Activated naive CD8-positive, alpha-beta T cell treated with anti-CD3 and anti-CD28 coated beads for 36 hours (primary cell): ENCODE measurements at regions not wholly inside any gene's neighbourhood (a gene's known extent, or its start where the extent isn't known, plus 50 kb on each side); places are given as distances from the start of the nearest gene placed in this dataset.

ENCODE experiments used
- DNase-seq: peaks from one replicate; pipeline ENCODE4 v3.0.0; 2021
- H3K27ac Mint-ChIP-seq: one replicate; pipeline ENCODE4 v1.8.0; 2022; ENCODE audit warnings: mild to moderate bottlenecking, moderate library complexity, mixed read lengths
- H3K27me3 Mint-ChIP-seq: one replicate; pipeline ENCODE4 v1.8.0; 2022; ENCODE audit warnings: mild to moderate bottlenecking, mixed read lengths
- H3K36me3 Mint-ChIP-seq: one replicate; pipeline ENCODE4 v1.8.0; 2021; ENCODE audit warnings: mild to moderate bottlenecking, mixed read lengths
- H3K4me1 Mint-ChIP-seq: one replicate; pipeline ENCODE4 v1.8.0; 2021; ENCODE audit warnings: mixed read lengths
- H3K4me3 Mint-ChIP-seq: one replicate; pipeline ENCODE4 v1.8.0; 2022; ENCODE audit warnings: mild to moderate bottlenecking, moderate library complexity, mixed read lengths
- H3K9me3 Mint-ChIP-seq: one replicate; pipeline ENCODE4 v1.8.0; 2022; ENCODE audit warnings: mixed read lengths

GRCh38 chr20:39607141-39607540 is 645.0 kb downstream of the DHX35 start:
- Mint-ChIP-seq H3K4me1 (no peaks in the 10 kb centered on the region), H3K27me3 (peaks cover 4% of the 10 kb centered on the region), H3K27ac (no peak overlapping the region), H3K36me3 (no peaks in the 10 kb centered on the region), H3K9me3 (peaks cover 10% of the 10 kb centered on the region), H3K4me3 (no peak overlapping the region)
- DNase-seq: no peak

DNA sequence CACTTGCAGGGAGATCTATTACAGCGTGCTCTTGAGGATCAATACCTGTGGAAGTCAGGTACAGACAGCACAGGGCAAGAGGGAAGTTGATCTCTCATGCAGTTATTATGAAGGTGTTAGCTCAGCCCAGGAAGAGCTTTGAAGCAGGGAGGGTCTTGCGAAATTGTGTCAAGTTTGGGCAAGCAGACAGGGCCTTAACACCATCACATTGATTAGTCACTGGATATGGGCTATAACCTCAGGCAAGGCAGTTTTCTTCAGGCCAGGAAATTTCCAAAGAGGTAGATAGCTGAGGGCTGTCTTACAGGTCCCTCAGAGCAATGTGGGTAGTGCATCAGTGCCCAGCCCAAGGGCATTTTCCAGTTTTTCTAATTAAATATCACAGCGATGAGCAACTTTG is 643.8 kb downstream of the DHX35 start:
- peaks cover 10% of the 10 kb centered on the region for H3K9me3 Mint-ChIP-seq
- no peak overlapping the region for H3K27ac Mint-ChIP-seq
- H3K4me3 Mint-ChIP-seq: no peak overlapping the region
- H3K36me3 Mint-ChIP-seq: no peaks in the 10 kb centered on the region
- H3K4me1 Mint-ChIP-seq: no peaks in the 10 kb centered on the region
- DNase-seq: no peak
- peaks cover 7% of the 10 kb centered on the region for H3K27me3 Mint-ChIP-seq

DNA sequence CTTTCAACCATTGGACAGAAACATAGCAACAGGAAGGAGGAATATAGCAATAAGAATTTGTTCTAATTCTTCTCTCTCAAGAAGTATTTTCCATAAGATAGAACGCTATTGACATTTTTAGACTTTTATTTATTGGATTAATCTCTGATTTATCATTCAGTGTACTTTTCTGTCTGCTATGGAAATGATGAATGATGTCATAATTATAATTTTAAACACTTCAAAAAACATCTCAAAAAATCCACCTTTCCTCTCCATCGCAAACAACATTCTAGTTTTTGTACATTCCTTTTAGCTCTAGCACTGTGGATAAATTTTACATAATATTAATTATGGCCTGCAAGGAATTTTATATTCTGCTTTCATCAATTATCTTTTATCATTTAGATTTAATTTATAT is 643.2 kb downstream of the DHX35 start:
- H3K4me1 Mint-ChIP-seq: no peaks in the 10 kb centered on the region
- no peak overlapping the region for H3K27ac Mint-ChIP-seq
- H3K36me3 Mint-ChIP-seq: no peaks in the 10 kb centered on the region
- peaks cover 7% of the 10 kb centered on the region for H3K9me3 Mint-ChIP-seq
- peaks cover 7% of the 10 kb centered on the region for H3K27me3 Mint-ChIP-seq
- H3K4me3 Mint-ChIP-seq: no peak overlapping the region
- no peak for DNase-seq

DNA sequence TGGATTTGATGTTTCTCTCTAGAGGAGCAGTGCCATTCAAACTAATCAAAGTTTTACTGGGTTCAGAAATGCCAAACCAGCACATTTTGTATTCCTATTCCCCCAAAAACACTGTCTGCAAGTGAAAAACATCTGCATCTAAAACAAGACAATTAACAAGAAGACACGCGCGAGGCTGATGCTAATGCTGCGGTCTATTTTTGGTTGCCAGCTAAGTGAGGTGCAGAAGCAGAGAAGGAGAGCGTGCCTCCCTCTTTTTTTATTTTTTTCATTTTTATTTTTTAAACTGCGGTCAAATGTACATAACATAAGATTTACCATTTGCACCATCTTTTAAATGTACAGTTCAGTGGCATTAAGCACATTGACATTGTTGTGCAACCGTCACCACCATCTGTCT is 641.1 kb downstream of the DHX35 start:
- peaks cover 10% of the 10 kb centered on the region for H3K27me3 Mint-ChIP-seq
- no peak for DNase-seq
- no peak overlapping the region for H3K27ac Mint-ChIP-seq
- no peaks in the 10 kb centered on the region for H3K4me1 Mint-ChIP-seq
- no peak overlapping the region for H3K4me3 Mint-ChIP-seq
- peaks cover 3% of the 10 kb centered on the region for H3K9me3 Mint-ChIP-seq
- no peaks in the 10 kb centered on the region for H3K36me3 Mint-ChIP-seq

DNA sequence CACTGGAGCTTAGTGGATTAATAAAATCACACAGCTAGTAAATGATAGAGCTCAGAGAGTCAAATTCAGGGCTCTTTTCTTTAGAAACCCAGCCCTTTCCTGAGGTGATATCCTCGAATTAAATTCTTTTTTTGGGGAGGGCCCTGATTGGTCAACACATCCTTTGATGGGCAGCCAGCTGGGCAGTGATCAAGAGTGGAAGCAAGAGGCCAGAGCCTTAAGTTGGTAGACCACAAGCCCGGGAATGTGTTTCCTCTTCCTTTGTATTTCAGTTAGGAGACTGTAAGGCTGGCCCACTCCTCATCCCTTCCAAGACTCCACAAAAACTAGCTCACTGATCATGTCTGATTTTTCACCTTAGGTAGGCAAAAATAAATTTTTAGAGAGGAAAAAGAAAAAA is 640.5 kb downstream of the DHX35 start:
- H3K4me1 Mint-ChIP-seq: no peaks in the 10 kb centered on the region
- no peaks in the 10 kb centered on the region for H3K9me3 Mint-ChIP-seq
- no peak overlapping the region for H3K27ac Mint-ChIP-seq
- no peak overlapping the region for H3K4me3 Mint-ChIP-seq
- peaks cover 10% of the 10 kb centered on the region for H3K27me3 Mint-ChIP-seq
- H3K36me3 Mint-ChIP-seq: no peaks in the 10 kb centered on the region
- no peak for DNase-seq

DNA sequence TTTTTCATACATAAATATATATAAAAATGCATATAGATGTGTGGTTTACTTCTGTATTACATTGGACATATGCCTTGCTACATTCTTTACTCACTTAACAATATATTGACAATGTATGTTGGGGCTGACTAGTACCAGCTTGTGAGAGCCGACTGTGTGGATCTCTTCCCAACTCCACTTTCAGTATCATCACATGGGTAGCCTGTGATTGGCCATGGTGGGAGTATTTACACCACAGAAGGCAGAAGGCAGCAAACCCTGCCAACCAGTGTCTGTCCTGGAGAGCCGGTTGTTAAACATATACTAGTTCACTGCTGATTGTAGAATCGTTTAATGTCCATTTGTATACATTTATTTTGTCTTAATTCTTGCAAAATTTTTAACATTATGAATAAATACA is 638.7 kb downstream of the DHX35 start:
- no peaks in the 10 kb centered on the region for H3K9me3 Mint-ChIP-seq
- no peak overlapping the region for H3K27ac Mint-ChIP-seq
- H3K27me3 Mint-ChIP-seq: peaks cover 10% of the 10 kb centered on the region
- no peak overlapping the region for H3K4me3 Mint-ChIP-seq
- DNase-seq: no peak
- no peaks in the 10 kb centered on the region for H3K36me3 Mint-ChIP-seq
- H3K4me1 Mint-ChIP-seq: no peaks in the 10 kb centered on the region

DNA sequence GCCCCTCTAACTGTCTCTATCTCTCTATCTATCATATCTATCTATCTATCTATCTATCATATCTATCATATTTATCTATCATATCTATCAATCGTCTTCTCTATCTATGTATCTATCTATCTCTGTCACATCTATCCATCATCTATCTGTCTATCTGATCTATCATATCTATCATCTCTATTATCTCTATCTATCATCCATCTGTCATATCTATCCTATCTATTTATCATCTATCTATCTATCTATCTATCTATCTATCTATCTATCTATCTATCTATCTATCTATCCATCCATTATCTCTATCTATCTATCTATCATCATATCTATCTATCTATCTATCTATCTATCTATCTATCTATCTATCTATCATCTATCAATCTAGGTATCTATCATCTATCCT is 638.0 kb downstream of the DHX35 start:
- Mint-ChIP-seq H3K27ac (no peak overlapping the region), H3K4me3 (no peak overlapping the region), H3K9me3 (no peaks in the 10 kb centered on the region), H3K27me3 (peaks cover 10% of the 10 kb centered on the region), H3K36me3 (no peaks in the 10 kb centered on the region), H3K4me1 (no peaks in the 10 kb centered on the region)
- DNase-seq: no peak

DNA sequence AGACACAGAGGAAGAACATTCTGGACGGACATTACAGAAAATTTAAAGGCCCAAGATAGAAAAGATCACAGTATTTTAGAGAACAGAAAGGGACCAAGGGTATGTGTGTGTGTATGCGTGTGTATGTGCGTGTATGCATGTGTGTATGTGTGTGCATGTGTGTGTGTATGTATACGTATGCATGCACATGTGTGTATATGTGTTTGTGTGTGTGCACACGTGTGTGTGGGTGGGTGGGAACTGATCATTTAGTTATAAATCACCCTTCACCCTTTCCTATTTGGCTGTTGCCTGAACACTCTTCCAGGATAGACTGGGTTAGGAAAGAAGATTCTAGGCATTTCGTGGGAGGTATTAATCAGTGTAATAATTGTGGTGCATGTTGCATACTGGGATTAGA is 634.4 kb downstream of the DHX35 start:
- Mint-ChIP-seq H3K4me3 (no peak overlapping the region), H3K36me3 (no peaks in the 10 kb centered on the region), H3K9me3 (no peaks in the 10 kb centered on the region), H3K27me3 (peaks cover 4% of the 10 kb centered on the region), H3K4me1 (no peaks in the 10 kb centered on the region), H3K27ac (no peak overlapping the region)
- DNase-seq: no peak

GRCh38 chr20:39592371-39592770 is 630.2 kb downstream of the DHX35 start:
- peaks cover 12% of the 10 kb centered on the region for H3K27me3 Mint-ChIP-seq
- H3K36me3 Mint-ChIP-seq: no peaks in the 10 kb centered on the region
- no peak for DNase-seq
- no peaks in the 10 kb centered on the region for H3K4me1 Mint-ChIP-seq
- no peak overlapping the region for H3K27ac Mint-ChIP-seq
- no peaks in the 10 kb centered on the region for H3K9me3 Mint-ChIP-seq
- no peak overlapping the region for H3K4me3 Mint-ChIP-seq

GRCh38 chr20:39588148-39588757 is 626.1 kb downstream of the DHX35 start:
- Mint-ChIP-seq H3K9me3 (peaks cover 6% of the 10 kb centered on the region), H3K4me1 (no peaks in the 10 kb centered on the region), H3K36me3 (no peaks in the 10 kb centered on the region), H3K4me3 (no peak overlapping the region), H3K27me3 (peaks cover 12% of the 10 kb centered on the region), H3K27ac (no peak overlapping the region)
- no peak for DNase-seq

DNA sequence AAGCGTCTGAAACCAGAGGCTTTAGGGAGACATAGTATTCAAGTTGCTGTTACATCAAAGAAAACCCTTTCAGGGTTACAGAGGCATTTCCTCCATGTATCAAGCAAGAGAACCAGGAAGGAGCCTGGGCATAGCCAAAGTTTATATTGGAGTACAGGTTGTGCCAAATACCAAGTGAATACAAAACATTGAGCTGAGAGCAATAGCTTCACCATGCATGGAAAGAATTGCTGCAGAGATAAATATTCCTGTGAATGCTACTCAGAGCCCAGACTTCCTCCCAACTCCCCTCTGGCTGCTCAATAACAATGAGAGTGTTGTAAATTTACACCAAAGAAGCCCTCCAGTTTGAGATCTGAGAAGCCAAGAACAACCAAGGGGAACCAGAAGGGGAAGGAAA is 618.9 kb downstream of the DHX35 start:
- Mint-ChIP-seq H3K4me1 (no peaks in the 10 kb centered on the region), H3K27me3 (peaks cover 3% of the 10 kb centered on the region), H3K27ac (no peak overlapping the region), H3K9me3 (peaks cover 4% of the 10 kb centered on the region), H3K4me3 (no peak overlapping the region), H3K36me3 (no peaks in the 10 kb centered on the region)
- no peak for DNase-seq

GRCh38 chr20:39576771-39577170 is 614.6 kb downstream of the DHX35 start:
- Mint-ChIP-seq H3K9me3 (peaks cover 2% of the 10 kb centered on the region), H3K4me1 (no peaks in the 10 kb centered on the region), H3K27ac (no peak overlapping the region), H3K36me3 (no peaks in the 10 kb centered on the region), H3K27me3 (peaks cover 10% of the 10 kb centered on the region), H3K4me3 (no peak overlapping the region)
- DNase-seq: no peak

GRCh38 chr20:39574061-39574460 is 611.9 kb downstream of the DHX35 start:
- DNase-seq: no peak
- Mint-ChIP-seq H3K4me1 (no peaks in the 10 kb centered on the region), H3K9me3 (peaks cover 2% of the 10 kb centered on the region), H3K36me3 (no peaks in the 10 kb centered on the region), H3K4me3 (no peak overlapping the region), H3K27me3 (peaks cover 16% of the 10 kb centered on the region), H3K27ac (no peak overlapping the region)

DNA sequence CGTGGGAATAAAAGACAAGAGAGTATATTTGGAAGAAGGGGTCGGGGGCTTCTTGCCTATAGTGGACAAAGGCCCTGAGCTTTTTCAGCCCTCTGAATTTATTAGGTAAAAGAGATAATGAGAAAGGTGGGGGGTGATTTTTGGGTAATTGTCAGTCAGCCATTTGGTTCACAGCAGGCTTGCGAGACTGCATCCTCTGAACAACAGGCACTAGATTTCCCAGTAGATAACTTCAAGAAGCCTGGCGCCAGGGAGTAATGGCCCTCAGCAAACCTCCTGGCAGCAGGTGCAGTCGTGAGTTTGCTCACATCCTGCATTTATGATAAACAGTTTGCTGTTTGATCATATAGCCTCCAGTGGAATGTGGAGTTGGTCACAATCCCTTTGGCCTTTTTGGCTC is 609.0 kb downstream of the DHX35 start:
- no peak overlapping the region for H3K4me3 Mint-ChIP-seq
- H3K36me3 Mint-ChIP-seq: no peaks in the 10 kb centered on the region
- DNase-seq: no peak
- H3K27me3 Mint-ChIP-seq: peaks cover 13% of the 10 kb centered on the region
- H3K4me1 Mint-ChIP-seq: no peaks in the 10 kb centered on the region
- H3K27ac Mint-ChIP-seq: no peak overlapping the region
- peaks cover 2% of the 10 kb centered on the region for H3K9me3 Mint-ChIP-seq

DNA sequence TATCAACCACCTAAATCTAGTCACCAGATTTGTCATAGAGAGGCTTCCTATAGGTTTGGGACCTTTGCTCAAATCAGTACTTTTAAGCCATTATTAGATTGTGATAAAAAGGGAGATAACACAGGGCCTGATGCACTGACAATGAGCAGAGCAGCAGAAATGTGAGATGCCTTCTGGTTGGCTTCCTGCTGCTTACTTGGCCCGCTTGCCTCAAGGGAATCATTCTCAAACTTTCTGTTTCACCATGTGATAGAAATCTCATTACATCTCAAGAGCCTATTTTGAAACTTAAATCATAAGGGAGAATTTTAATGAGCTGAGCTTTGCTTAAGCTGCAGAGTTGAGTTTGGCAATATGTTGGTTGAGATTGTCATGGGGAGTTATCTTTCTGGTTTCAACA is 606.0 kb downstream of the DHX35 start:
- Mint-ChIP-seq H3K27me3 (peaks cover 10% of the 10 kb centered on the region), H3K36me3 (no peaks in the 10 kb centered on the region), H3K27ac (no peak overlapping the region), H3K9me3 (no peaks in the 10 kb centered on the region), H3K4me3 (no peak overlapping the region), H3K4me1 (no peaks in the 10 kb centered on the region)
- DNase-seq: no peak

- no peaks in the 10 kb centered on the region for H3K9me3 Mint-ChIP-seq
- no peak overlapping the region for H3K27ac Mint-ChIP-seq
- DNase-seq: no peak
- no peaks in the 10 kb centered on the region for H3K27me3 Mint-ChIP-seq
- H3K36me3 Mint-ChIP-seq: no peaks in the 10 kb centered on the region
- no peaks in the 10 kb centered on the region for H3K4me1 Mint-ChIP-seq
- no peak overlapping the region for H3K4me3 Mint-ChIP-seq
Observed at GRCh38 chr20:39563349-39563748, 601.2 kb downstream of the DHX35 start.

DNA sequence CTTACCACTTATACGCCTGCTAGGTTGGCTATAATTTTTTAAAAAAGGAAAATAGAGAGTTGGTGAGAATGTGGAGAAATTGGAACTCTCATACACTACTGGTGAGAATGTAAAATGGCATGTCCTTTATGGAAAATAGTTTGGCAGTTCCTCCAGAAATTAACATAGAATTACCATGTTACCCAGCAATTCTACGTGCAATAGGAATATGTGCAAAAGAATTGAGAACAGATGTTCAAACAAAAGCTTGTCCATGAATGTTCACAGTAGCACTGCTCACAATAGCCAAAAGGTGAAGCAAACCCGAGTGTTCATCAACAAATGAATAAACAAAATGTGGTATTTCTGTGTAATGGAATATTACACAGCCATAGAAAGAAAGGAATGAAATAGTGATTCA is 592.2 kb downstream of the DHX35 start:
- no peaks in the 10 kb centered on the region for H3K9me3 Mint-ChIP-seq
- no peak overlapping the region for H3K4me3 Mint-ChIP-seq
- H3K27me3 Mint-ChIP-seq: peaks cover 7% of the 10 kb centered on the region
- H3K27ac Mint-ChIP-seq: no peak overlapping the region
- no peak for DNase-seq
- no peaks in the 10 kb centered on the region for H3K4me1 Mint-ChIP-seq
- no peaks in the 10 kb centered on the region for H3K36me3 Mint-ChIP-seq
